Upper lobe of right lung (tissue), 1 donor: ENCODE measurements at regions not wholly inside any gene's neighbourhood (a gene's known extent, or its start where the extent isn't known, plus 50 kb on each side); places are given as distances from the start of the nearest gene placed in this dataset.
A peak's percentile ranks its signal among the peaks of the same experiment; 100 is the strongest.

Experiments used
- ATAC-seq: fragments of 200-7000 bp; cut with Tn5 transposase; one replicate; pipeline ENCODE4 v1.9.1; 2020; ENCODE audit warnings: mild to moderate bottlenecking, moderate library complexity
- DNase-seq: peaks from one replicate; pipeline ENCODE4 v3.0.0-alpha.2; 2020
- H3K27ac ChIP-seq: fragments of 200-600 bp; one replicate; pipeline ENCODE4 v1.8.0; 2022
- H3K27me3 ChIP-seq: fragments of 200-600 bp; one replicate; pipeline ENCODE4 v1.8.0; 2022; ENCODE audit warnings: mild to moderate bottlenecking
- H3K36me3 ChIP-seq: fragments of 200-600 bp; one replicate; pipeline ENCODE4 v1.8.0; 2022
- H3K4me1 ChIP-seq: fragments of 200-600 bp; one replicate; pipeline ENCODE4 v1.8.0; 2022
- H3K4me3 ChIP-seq: fragments of 200-600 bp; one replicate; pipeline ENCODE4 v1.8.0; 2022; ENCODE audit warnings: mild to moderate bottlenecking
- H3K9me3 ChIP-seq: fragments of 200-600 bp; one replicate; pipeline ENCODE4 v1.8.0; 2022
- intact Hi-C: fragments of 100-400 bp; cut with DNase I; formaldehyde crosslinking; loops from one replicate; pipeline ENCODE4 v1.11.0; 2022
- TF ChIP-seq, protein P1 (sequence below): fragments of 200-600 bp; IDR thresholded peaks from one replicate; pipeline ENCODE4 v1.8.0; 2022; ENCODE audit warnings: antibody characterized with exemption
- donor health status: DM: no; HTN: yes; CAD: no; lungs with severe emphysema.

DNA sequence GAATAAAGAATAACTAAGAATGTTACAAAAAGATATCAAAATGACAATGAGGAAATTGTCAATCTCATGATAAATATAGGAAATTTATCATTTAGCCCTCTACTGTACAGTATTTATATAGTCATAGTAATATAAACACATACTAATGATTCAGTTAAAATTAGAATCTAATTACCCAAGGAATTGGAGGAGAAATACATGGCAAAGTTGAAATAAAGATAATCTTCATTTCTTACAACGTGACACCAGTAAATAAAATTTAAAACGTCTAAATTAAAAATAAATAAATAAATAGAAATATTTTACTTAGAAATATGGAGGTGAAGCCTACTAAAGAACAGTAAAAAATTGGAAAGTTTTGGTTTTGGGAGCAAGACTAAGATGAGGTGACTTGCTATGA lies 2163.1 kb upstream of the PCDH20 start:
- DNase-seq: no peak
- no peak for ATAC-seq

DNA sequence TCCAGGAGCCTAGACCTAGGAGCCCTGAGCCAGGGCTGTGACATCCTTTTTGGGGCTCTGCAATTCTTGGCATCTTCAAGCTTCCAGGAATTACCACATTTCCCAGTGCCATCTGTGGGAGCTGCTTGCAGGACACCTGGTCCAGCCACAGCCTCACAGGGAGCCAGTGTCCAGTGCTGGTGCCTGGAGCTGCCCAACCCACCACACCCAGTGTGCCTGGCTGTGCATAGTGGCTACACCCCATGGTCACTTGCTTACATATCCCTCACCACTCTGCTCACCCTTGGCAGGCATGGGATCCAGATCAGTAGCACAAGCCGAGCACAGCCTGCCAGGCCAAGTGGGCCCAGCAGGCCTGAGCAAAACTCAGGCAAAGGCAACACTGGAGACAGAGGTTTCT lies 2151.4 kb upstream of the PCDH20 start:
- DNase-seq (no peak), ATAC-seq (peak; percentile 50)
- TF ChIP-seq, protein P1, sequence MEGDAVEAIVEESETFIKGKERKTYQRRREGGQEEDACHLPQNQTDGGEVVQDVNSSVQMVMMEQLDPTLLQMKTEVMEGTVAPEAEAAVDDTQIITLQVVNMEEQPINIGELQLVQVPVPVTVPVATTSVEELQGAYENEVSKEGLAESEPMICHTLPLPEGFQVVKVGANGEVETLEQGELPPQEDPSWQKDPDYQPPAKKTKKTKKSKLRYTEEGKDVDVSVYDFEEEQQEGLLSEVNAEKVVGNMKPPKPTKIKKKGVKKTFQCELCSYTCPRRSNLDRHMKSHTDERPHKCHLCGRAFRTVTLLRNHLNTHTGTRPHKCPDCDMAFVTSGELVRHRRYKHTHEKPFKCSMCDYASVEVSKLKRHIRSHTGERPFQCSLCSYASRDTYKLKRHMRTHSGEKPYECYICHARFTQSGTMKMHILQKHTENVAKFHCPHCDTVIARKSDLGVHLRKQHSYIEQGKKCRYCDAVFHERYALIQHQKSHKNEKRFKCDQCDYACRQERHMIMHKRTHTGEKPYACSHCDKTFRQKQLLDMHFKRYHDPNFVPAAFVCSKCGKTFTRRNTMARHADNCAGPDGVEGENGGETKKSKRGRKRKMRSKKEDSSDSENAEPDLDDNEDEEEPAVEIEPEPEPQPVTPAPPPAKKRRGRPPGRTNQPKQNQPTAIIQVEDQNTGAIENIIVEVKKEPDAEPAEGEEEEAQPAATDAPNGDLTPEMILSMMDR: no peak
- H3K9me3 ChIP-seq: no peaks in the 10 kb centered on the region
- no peaks in the 10 kb centered on the region for H3K4me1 ChIP-seq
- no peak overlapping the region for H3K4me3 ChIP-seq
- H3K27me3 ChIP-seq: no peaks in the 10 kb centered on the region
- intact Hi-C loops: no loop called here
- H3K36me3 ChIP-seq: no peaks in the 10 kb centered on the region
- H3K27ac ChIP-seq: no peak overlapping the region

More for the DNA sequence above, 2163.1 kb upstream of the PCDH20 start:
- Histone ChIP-seq H3K27ac (no peak overlapping the region), H3K36me3 (no peaks in the 10 kb centered on the region), H3K9me3 (peaks cover 7% of the 10 kb centered on the region), H3K4me1 (no peaks in the 10 kb centered on the region), H3K27me3 (no peaks in the 10 kb centered on the region), H3K4me3 (no peak overlapping the region)
- intact Hi-C loops: no loop called here
- TF ChIP-seq, protein P1: no peak

DNA sequence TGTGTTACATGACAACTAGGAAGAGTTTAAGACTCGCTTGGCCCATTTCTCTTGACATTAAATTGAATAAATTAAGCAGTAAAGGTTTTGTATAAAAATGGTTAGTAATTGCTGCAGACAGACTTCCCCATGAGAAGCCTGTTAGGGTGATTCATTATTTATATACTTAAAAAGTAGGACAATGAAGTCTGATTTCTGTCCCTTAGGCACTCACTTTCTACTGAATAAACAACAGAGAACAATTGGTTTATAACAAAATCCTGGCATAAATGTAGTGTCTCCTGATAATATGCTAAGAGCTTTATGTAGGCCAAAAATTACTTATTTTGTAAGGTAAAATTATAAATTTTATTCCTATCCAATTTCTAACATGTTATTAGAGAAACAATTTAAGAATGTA lies 2138.5 kb upstream of the PCDH20 start:
- Histone ChIP-seq H3K27ac (no peak overlapping the region), H3K4me3 (no peak overlapping the region), H3K4me1 (no peaks in the 10 kb centered on the region), H3K9me3 (no peaks in the 10 kb centered on the region), H3K36me3 (no peaks in the 10 kb centered on the region), H3K27me3 (no peaks in the 10 kb centered on the region)
- intact Hi-C loops: no loop called here
- no peak for DNase-seq
- ATAC-seq: no peak
- TF ChIP-seq, protein P1: no peak

DNA sequence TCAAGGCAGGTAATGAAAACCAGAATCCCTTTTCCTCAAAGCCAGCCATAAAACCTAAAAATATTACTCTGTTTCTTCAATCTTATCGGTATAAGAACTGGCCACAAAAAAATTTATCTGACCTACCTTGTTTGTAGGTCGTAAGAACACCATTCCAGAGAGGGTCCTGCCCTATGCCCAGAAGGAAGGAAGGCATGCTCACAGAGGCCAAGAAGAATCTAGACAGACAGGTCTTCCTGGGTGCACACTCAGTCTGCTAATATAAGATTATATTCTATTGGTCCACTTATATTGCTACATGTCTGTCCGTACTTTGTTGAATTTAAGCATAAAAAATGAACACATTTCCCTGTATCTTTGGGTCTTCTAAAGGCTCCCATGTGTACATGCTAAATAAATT lies 2136.1 kb upstream of the PCDH20 start:
- Histone ChIP-seq H3K4me3 (no peak overlapping the region), H3K27me3 (no peaks in the 10 kb centered on the region), H3K27ac (no peak overlapping the region), H3K9me3 (no peaks in the 10 kb centered on the region), H3K4me1 (no peaks in the 10 kb centered on the region), H3K36me3 (no peaks in the 10 kb centered on the region)
- DNase-seq (no peak), ATAC-seq (no peak)
- intact Hi-C loops: no loop called here
- TF ChIP-seq, protein P1: no peak

DNA sequence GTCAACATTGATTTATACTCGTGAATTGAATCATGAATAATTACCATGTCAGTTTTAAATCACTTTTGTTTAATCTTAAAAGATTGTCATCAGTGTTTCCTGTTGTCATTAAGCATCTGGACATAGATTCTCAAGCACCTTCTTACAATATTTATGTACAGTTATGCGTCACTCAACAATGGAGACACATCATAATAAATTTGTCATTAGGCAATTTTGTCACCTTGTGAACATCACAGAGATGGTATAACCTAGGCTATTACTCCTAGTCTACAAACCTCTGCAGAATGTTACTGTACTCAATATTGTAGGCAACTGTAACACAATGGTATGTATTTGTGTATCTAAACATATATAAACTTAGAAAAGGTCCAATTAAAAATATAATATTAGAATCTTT lies 2130.9 kb upstream of the PCDH20 start:
- Histone ChIP-seq H3K27ac (no peak overlapping the region), H3K27me3 (no peaks in the 10 kb centered on the region), H3K9me3 (no peaks in the 10 kb centered on the region), H3K36me3 (no peaks in the 10 kb centered on the region), H3K4me1 (no peaks in the 10 kb centered on the region), H3K4me3 (no peak overlapping the region)
- intact Hi-C loops: no loop called here
- TF ChIP-seq, protein P1: no peak
- DNase-seq: no peak
- ATAC-seq: no peak

DNA sequence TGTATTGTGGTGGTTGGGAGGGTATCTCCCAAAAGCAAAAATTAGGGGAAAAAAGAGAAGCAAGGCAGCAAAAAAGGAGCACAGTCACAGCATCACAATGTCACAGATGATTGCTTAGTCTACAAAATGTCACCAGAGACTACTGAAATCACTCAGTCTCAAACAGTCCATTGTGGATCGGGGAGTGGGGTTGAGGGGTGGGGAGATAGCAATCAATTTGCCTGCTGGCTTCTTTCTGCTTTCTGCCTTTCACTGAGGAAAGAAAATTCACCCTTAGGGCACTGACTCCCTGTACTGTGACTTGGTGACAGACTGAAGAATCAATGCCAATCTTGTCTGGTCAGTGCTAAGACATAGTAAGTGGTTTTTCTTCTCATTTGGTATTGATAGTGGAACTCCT lies 2127.1 kb upstream of the PCDH20 start:
- no peaks in the 10 kb centered on the region for H3K4me1 ChIP-seq
- H3K36me3 ChIP-seq: no peaks in the 10 kb centered on the region
- TF ChIP-seq, protein P1: no peak
- H3K27ac ChIP-seq: no peak overlapping the region
- H3K4me3 ChIP-seq: no peak overlapping the region
- DNase-seq (no peak), ATAC-seq (no peak)
- intact Hi-C loops: no loop called here
- H3K9me3 ChIP-seq: no peaks in the 10 kb centered on the region
- no peaks in the 10 kb centered on the region for H3K27me3 ChIP-seq
